ENCODE measurements at regions not wholly inside any gene's neighbourhood (a gene's known extent, or its start where the extent isn't known, plus 50 kb on each side); places are given as distances from the start of the nearest gene placed in this dataset.

GRCh38 chr6:159438106-159438505 lies 254.9 kb downstream of the SOD2 start:
- TF ChIP-seq CTCF (IDR thresholded peaks at IDR 0.05; ENCODE audit: poor library complexity, severe bottlenecking), result no peak
- Histone ChIP-seq H3K27ac (ENCODE audit: poor library complexity, severe bottlenecking) (no peak overlapping the region), H3K4me1 (ENCODE audit: insufficient read depth, poor library complexity, severe bottlenecking) (no peaks in the 10 kb centered on the region), H3K9me3 (ENCODE audit: severe bottlenecking) (no peaks in the 10 kb centered on the region), H3K27me3 (ENCODE audit: insufficient read depth, poor library complexity, severe bottlenecking) (peaks cover 22% of the 10 kb centered on the region), H3K36me3 (ENCODE audit: low read depth) (no peaks in the 10 kb centered on the region), H3K4me3 (ENCODE audit: severe bottlenecking) (no peak overlapping the region)
- DNase-seq (ENCODE audit: low spot score), result no peak
- no peak for ATAC-seq (ENCODE audit: low read depth)

DNA sequence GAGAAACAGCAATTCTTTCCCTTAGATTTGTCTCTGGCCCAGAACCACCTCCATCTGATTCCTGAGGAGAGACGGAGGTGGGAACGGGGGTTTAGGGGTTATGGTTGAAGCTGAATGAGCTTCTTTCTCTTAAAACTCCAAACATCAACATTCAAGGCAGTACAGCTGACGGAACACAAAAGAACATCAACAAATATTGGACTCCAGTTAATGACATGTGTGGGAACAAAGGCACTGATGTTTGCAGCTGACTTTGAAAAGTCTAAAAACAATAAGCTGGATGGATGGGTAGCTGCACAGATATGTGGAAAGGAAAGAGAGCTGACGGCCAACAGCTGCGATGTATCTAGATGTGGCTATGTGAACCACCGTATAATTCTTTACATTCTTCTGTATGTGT lies 256.5 kb downstream of the SOD2 start:
- Histone ChIP-seq H3K4me3 (ENCODE audit: severe bottlenecking) (no peak overlapping the region), H3K27ac (ENCODE audit: poor library complexity, severe bottlenecking) (no peak overlapping the region), H3K9me3 (ENCODE audit: severe bottlenecking) (no peaks in the 10 kb centered on the region), H3K4me1 (ENCODE audit: insufficient read depth, poor library complexity, severe bottlenecking) (no peaks in the 10 kb centered on the region), H3K36me3 (ENCODE audit: low read depth) (no peaks in the 10 kb centered on the region), H3K27me3 (ENCODE audit: insufficient read depth, poor library complexity, severe bottlenecking) (peaks cover 18% of the 10 kb centered on the region)
- ATAC-seq (ENCODE audit: low read depth), result no peak
- DNase-seq (ENCODE audit: low spot score), result no peak
- TF ChIP-seq CTCF (IDR thresholded peaks at IDR 0.05; ENCODE audit: poor library complexity, severe bottlenecking), result no peak

GRCh38 chr6:159435701-159436100 lies 257.3 kb downstream of the SOD2 start:
- H3K36me3 ChIP-seq (ENCODE audit: low read depth), result no peaks in the 10 kb centered on the region
- TF ChIP-seq CTCF (IDR thresholded peaks at IDR 0.05; ENCODE audit: poor library complexity, severe bottlenecking), result no peak
- no peak overlapping the region for H3K27ac ChIP-seq (ENCODE audit: poor library complexity, severe bottlenecking)
- no peaks in the 10 kb centered on the region for H3K9me3 ChIP-seq (ENCODE audit: severe bottlenecking)
- DNase-seq (ENCODE audit: low spot score) (no peak), ATAC-seq (ENCODE audit: low read depth) (no peak)
- no peak overlapping the region for H3K4me3 ChIP-seq (ENCODE audit: severe bottlenecking)
- H3K4me1 ChIP-seq (ENCODE audit: insufficient read depth, poor library complexity, severe bottlenecking), result no peaks in the 10 kb centered on the region
- H3K27me3 ChIP-seq (ENCODE audit: insufficient read depth, poor library complexity, severe bottlenecking), result peaks cover 13% of the 10 kb centered on the region

DNA sequence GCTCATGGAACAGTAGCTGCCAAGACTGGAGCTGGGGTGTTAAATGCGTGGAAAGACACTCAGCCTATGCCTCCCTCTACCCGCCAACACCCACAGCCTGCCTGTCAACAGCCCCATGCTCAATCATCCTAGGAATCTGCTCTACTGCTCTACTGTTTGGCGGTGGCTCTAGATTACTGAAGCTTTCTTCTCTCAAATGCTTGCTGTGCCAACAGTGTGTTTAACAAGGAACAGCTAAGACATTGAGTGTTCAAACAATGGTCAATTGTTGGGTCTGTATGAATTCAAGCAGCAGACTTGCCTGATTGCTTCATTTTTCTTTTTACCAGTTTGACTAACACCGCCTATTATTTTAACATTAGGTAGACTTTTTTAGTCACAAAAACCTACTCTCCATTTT lies 258.6 kb downstream of the SOD2 start:
- H3K9me3 ChIP-seq (ENCODE audit: severe bottlenecking), result no peaks in the 10 kb centered on the region
- TF ChIP-seq CTCF (IDR thresholded peaks at IDR 0.05; ENCODE audit: poor library complexity, severe bottlenecking), result no peak
- no peaks in the 10 kb centered on the region for H3K4me1 ChIP-seq (ENCODE audit: insufficient read depth, poor library complexity, severe bottlenecking)
- H3K27ac ChIP-seq (ENCODE audit: poor library complexity, severe bottlenecking), result no peak overlapping the region
- ATAC-seq (ENCODE audit: low read depth) (no peak), DNase-seq (ENCODE audit: low spot score) (no peak)
- no peak overlapping the region for H3K4me3 ChIP-seq (ENCODE audit: severe bottlenecking)
- peaks cover 7% of the 10 kb centered on the region for H3K27me3 ChIP-seq (ENCODE audit: insufficient read depth, poor library complexity, severe bottlenecking)
- H3K36me3 ChIP-seq (ENCODE audit: low read depth), result no peaks in the 10 kb centered on the region

DNA sequence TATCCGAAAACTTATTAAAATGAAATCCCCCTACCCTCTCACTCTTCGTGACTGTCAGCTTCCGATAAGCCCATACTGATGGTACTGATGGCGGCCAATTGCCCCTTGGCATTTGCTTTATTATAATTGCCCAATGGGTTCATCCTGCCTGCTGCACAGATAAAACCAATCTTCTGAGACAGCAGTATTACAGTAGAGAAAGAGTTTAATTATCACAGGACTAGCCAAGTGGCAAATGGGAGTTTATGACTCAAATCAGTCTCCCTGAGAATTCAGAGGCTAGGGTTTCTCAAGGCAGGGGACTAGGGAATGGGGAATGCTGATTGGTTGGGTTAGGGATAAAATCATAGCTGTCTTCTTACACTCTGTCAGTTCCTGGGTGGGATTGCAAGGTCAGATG lies 259.5 kb downstream of the SOD2 start:
- H3K27ac ChIP-seq (ENCODE audit: poor library complexity, severe bottlenecking), result no peak overlapping the region
- peaks cover 7% of the 10 kb centered on the region for H3K27me3 ChIP-seq (ENCODE audit: insufficient read depth, poor library complexity, severe bottlenecking)
- ATAC-seq (ENCODE audit: low read depth) (no peak), DNase-seq (ENCODE audit: low spot score) (no peak)
- no peaks in the 10 kb centered on the region for H3K9me3 ChIP-seq (ENCODE audit: severe bottlenecking)
- H3K4me1 ChIP-seq (ENCODE audit: insufficient read depth, poor library complexity, severe bottlenecking), result no peaks in the 10 kb centered on the region
- H3K4me3 ChIP-seq (ENCODE audit: severe bottlenecking), result no peak overlapping the region
- H3K36me3 ChIP-seq (ENCODE audit: low read depth), result no peaks in the 10 kb centered on the region
- TF ChIP-seq CTCF (IDR thresholded peaks at IDR 0.05; ENCODE audit: poor library complexity, severe bottlenecking), result no peak
